IPS-15b (cell line): ENCODE measurements at regions not wholly inside any gene's neighbourhood (a gene's known extent, or its start where the extent isn't known, plus 50 kb on each side); places are given as distances from the start of the nearest gene placed in this dataset.

Source experiments
- H3K27me3 ChIP-seq: one replicate; pipeline ENCODE4 v1.6.1; 2013; ENCODE audit warnings: low read length; ENCODE audit not compliant: control insufficient read depth, insufficient read depth
- H3K36me3 ChIP-seq: one replicate; pipeline ENCODE4 v1.6.1; 2013; ENCODE audit warnings: low read length; ENCODE audit not compliant: control insufficient read depth, insufficient read depth
- H3K4me1 ChIP-seq: one replicate; pipeline ENCODE4 v1.6.1; 2013; ENCODE audit warnings: mild to moderate bottlenecking, low read length; ENCODE audit not compliant: control insufficient read depth, insufficient read depth
- H3K4me3 ChIP-seq: one replicate; pipeline ENCODE4 v1.5.1; 2013; ENCODE audit warnings: low read depth, low read length
- H3K9ac ChIP-seq: one replicate; pipeline ENCODE4 v1.6.1; 2013; ENCODE audit warnings: low read depth, mild to moderate bottlenecking, low read length
- H3K9me3 ChIP-seq: one replicate; pipeline ENCODE4 v1.6.1; 2013; ENCODE audit warnings: mild to moderate bottlenecking, low read length; ENCODE audit not compliant: control insufficient read depth, insufficient read depth

GRCh38 chr18:39205565-39206195 is 1640.1 kb upstream of the CELF4 start:
- Histone ChIP-seq H3K36me3 (no peaks in the 10 kb centered on the region), H3K27me3 (no peaks in the 10 kb centered on the region), H3K9me3 (no peaks in the 10 kb centered on the region), H3K4me1 (no peaks in the 10 kb centered on the region), H3K4me3 (no peak overlapping the region), H3K9ac (no peak overlapping the region)

- Histone ChIP-seq H3K4me3 (no peak overlapping the region), H3K27me3 (no peaks in the 10 kb centered on the region)
Measured at GRCh38 chr18:39200153-39200552, 1634.6 kb upstream of the CELF4 start.

GRCh38 chr18:39199231-39199855 is 1633.7 kb upstream of the CELF4 start:
- Histone ChIP-seq H3K27me3 (no peaks in the 10 kb centered on the region), H3K36me3 (no peaks in the 10 kb centered on the region), H3K4me3 (no peak overlapping the region), H3K9me3 (no peaks in the 10 kb centered on the region), H3K9ac (no peak overlapping the region), H3K4me1 (no peaks in the 10 kb centered on the region)

More at GRCh38 chr18:39200153-39200552, 1634.6 kb upstream of the CELF4 start:
- Histone ChIP-seq H3K9me3 (no peaks in the 10 kb centered on the region), H3K36me3 (no peaks in the 10 kb centered on the region), H3K9ac (no peak overlapping the region), H3K4me1 (no peaks in the 10 kb centered on the region)

GRCh38 chr18:39198376-39198775 is 1632.8 kb upstream of the CELF4 start:
- no peaks in the 10 kb centered on the region for H3K4me1 ChIP-seq
- H3K27me3 ChIP-seq, result no peaks in the 10 kb centered on the region
- no peaks in the 10 kb centered on the region for H3K36me3 ChIP-seq
- H3K9me3 ChIP-seq, result no peaks in the 10 kb centered on the region
- H3K4me3 ChIP-seq, result no peak overlapping the region
- H3K9ac ChIP-seq, result no peak overlapping the region

- no peaks in the 10 kb centered on the region for H3K4me1 ChIP-seq
- H3K9ac ChIP-seq, result no peak overlapping the region
- H3K36me3 ChIP-seq, result no peaks in the 10 kb centered on the region
- no peak overlapping the region for H3K4me3 ChIP-seq
- no peaks in the 10 kb centered on the region for H3K27me3 ChIP-seq
- H3K9me3 ChIP-seq, result no peaks in the 10 kb centered on the region
Measured at GRCh38 chr18:39191931-39192330, 1626.3 kb upstream of the CELF4 start.

GRCh38 chr18:39191058-39191457 is 1625.5 kb upstream of the CELF4 start:
- H3K4me1 ChIP-seq, result no peaks in the 10 kb centered on the region
- no peaks in the 10 kb centered on the region for H3K9me3 ChIP-seq
- no peaks in the 10 kb centered on the region for H3K27me3 ChIP-seq
- no peak overlapping the region for H3K9ac ChIP-seq
- no peak overlapping the region for H3K4me3 ChIP-seq
- no peaks in the 10 kb centered on the region for H3K36me3 ChIP-seq

GRCh38 chr18:39190508-39190907 is 1624.9 kb upstream of the CELF4 start:
- no peak overlapping the region for H3K4me3 ChIP-seq
- H3K9ac ChIP-seq, result no peak overlapping the region
- no peaks in the 10 kb centered on the region for H3K27me3 ChIP-seq
- no peaks in the 10 kb centered on the region for H3K9me3 ChIP-seq
- H3K4me1 ChIP-seq, result no peaks in the 10 kb centered on the region
- H3K36me3 ChIP-seq, result no peaks in the 10 kb centered on the region

GRCh38 chr18:39188278-39188677 is 1622.7 kb upstream of the CELF4 start:
- no peaks in the 10 kb centered on the region for H3K9me3 ChIP-seq

GRCh38 chr18:39186008-39186407 is 1620.4 kb upstream of the CELF4 start:
- Histone ChIP-seq H3K9ac (no peak overlapping the region), H3K27me3 (no peaks in the 10 kb centered on the region), H3K4me1 (no peaks in the 10 kb centered on the region), H3K4me3 (no peak overlapping the region), H3K36me3 (no peaks in the 10 kb centered on the region), H3K9me3 (no peaks in the 10 kb centered on the region)

More at GRCh38 chr18:39188278-39188677, 1622.7 kb upstream of the CELF4 start:
- no peaks in the 10 kb centered on the region for H3K27me3 ChIP-seq
- H3K36me3 ChIP-seq, result no peaks in the 10 kb centered on the region
- no peak overlapping the region for H3K4me3 ChIP-seq
- no peaks in the 10 kb centered on the region for H3K4me1 ChIP-seq
- no peak overlapping the region for H3K9ac ChIP-seq

- Histone ChIP-seq H3K9me3 (no peaks in the 10 kb centered on the region), H3K4me1 (no peaks in the 10 kb centered on the region), H3K27me3 (no peaks in the 10 kb centered on the region), H3K36me3 (no peaks in the 10 kb centered on the region), H3K9ac (no peak overlapping the region), H3K4me3 (no peak overlapping the region)
Measured at GRCh38 chr18:39184176-39184575, 1618.6 kb upstream of the CELF4 start.

- Histone ChIP-seq H3K36me3 (no peaks in the 10 kb centered on the region), H3K9ac (no peak overlapping the region), H3K4me1 (no peaks in the 10 kb centered on the region), H3K9me3 (no peaks in the 10 kb centered on the region), H3K4me3 (no peak overlapping the region), H3K27me3 (no peaks in the 10 kb centered on the region)
Measured at GRCh38 chr18:39178166-39178565, 1612.6 kb upstream of the CELF4 start.

- Histone ChIP-seq H3K36me3 (no peaks in the 10 kb centered on the region), H3K27me3 (no peaks in the 10 kb centered on the region), H3K9me3 (no peaks in the 10 kb centered on the region), H3K9ac (no peak overlapping the region), H3K4me3 (no peak overlapping the region), H3K4me1 (peaks cover 10% of the 10 kb centered on the region)
Measured at GRCh38 chr18:39172695-39173421, 1607.3 kb upstream of the CELF4 start.
